HS-27A (cell line): ENCODE measurements at regions not wholly inside any gene's neighbourhood (a gene's known extent, or its start where the extent isn't known, plus 50 kb on each side); places are given as distances from the start of the nearest gene placed in this dataset.
"Not testable (repeated sequence)": the region's sequence is repeated elsewhere in the genome, so short reads cannot be mapped to it uniquely, and the experiment has no call there.

Experiments
- DNase-seq: peaks from one replicate; pipeline ENCODE4 v3.0.0-alpha.2; 2012; ENCODE audit warnings: low read depth, missing footprints

DNA sequence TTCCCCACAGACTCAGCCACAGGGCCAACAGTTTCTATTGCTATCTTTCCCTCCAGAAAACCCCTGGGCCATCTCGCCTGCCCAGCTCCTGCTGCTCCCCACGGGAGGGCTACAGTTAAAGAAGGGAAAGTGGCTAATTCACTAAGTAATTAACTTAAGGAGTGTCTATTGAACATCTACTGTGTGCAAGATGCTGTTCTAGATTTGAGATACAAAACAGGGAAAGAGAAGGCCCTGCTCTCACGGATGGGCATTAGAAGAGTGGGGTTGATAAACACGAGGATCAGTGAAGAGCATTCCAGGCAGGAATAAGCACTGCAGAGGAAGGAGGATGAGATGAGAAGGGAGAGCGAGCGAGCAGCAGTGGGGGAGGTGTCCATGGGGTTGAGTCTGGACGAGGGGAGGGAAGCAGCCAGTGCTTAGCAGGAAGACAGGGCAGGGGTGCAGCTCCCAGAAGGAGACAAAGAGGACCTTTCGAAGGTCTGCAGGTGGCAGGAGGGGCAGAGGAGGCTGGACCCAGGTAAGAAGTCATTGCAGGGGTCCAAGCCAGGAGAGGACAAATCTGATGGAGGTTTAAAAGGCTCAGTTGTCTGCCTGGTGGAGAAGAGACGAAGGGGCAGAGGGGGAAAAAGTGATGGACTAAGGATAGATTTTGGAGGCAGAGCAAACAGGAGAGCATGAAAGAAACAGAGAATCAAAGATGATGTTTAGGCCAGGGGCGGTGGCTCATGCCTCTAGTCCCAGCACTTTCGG lies 64.7 kb downstream of the KLF15 start:
- no peak for DNase-seq

DNA sequence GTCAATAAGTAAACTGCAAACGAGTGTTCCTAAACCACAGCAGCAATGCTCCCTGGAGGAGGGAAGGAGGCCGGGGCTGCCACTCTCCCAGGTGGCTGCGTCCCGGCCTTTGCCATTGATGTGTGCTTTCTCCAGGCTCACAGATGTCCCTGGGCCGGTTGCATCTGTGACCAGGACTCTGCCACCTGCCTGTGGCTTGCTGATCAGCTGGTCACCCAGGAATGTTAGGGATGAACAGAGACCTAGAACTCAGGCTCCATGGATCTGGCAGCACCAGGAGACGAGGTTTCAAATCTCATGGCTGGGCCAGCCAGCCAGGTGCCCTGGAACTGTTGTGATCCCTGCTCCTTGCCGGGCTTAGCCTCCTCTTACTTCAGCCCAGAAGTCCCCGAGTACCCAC lies 65.7 kb downstream of the KLF15 start:
- DNase-seq, result no peak

DNA sequence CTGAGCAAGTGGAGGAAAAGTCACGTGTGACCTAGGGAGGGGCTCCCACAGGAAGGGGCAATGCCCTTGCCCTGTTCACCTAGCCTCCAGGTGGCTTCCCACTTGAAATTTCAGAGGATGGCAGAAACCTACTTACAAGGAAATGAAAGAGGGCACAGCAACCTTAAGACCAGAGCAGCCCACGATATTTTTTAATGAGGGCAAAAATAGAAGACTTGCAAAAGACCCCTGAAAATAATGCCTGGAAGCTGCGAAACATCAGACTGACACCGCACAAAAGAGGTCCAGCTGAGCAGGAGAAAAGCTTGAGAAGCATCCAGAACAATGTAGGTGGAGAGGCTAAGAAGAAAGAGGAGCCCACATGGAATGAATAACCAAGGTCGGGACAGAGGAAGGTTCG lies 66.1 kb downstream of the KLF15 start:
- no peak for DNase-seq

DNA sequence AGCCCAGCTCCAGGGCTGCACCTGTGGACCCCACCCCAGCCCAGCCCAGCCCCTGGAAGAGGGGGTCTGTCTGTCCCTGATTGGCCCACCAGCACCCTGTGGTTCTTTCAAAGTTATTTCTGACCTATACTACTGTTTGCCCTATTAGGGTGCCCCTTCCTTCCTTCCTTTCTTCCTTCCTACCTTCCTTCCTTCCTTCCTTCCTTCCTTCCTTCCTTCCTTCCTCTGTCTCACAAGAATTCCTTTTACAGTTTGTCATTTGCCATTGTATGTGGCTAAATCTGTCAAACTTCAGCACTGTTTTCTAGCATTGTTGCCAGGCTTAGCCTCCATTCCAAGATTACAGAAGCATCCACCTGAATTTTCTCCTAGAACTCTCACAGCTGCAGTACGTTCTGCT lies 66.9 kb downstream of the KLF15 start:
- no peak for DNase-seq

DNA sequence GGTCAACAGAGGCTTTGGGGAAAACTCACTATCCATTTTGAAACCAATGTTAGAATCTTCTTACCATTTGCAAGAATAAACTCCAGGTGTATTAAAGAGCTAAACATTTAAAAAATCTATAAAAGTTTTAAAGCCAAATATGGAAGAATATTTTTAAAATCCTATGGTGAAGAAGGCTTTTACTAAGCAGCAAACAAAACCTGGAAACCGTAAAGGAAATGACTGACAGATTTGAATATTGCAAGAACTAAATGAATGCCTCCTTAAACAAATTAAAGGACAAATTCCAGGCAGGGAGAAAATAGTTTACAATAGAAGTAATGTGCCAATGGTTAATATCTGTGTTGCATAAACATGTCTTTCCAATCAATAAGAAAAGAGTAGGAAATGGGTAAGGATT lies 68.1 kb downstream of the KLF15 start:
- no peak for DNase-seq

DNA sequence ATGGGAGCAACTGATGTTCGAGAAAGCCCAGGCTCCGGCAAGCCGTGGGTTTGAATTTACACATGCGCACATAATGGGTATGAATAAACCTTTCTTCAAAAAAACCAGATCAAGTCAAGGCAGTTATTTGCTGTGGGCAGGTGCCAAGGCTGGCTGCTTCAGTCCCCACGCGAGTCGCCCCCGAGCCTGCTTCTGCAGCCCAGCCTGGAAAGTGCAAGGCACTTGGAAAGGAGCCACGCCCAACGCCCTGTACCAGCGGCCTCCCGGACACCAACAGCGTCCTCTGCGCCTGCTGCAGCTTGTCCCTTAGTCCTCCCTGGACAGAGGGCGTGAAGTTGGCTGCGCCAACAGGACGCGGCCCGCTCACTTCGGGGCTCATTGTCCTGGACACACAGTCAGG lies 68.9 kb downstream of the KLF15 start:
- no peak for DNase-seq

DNA sequence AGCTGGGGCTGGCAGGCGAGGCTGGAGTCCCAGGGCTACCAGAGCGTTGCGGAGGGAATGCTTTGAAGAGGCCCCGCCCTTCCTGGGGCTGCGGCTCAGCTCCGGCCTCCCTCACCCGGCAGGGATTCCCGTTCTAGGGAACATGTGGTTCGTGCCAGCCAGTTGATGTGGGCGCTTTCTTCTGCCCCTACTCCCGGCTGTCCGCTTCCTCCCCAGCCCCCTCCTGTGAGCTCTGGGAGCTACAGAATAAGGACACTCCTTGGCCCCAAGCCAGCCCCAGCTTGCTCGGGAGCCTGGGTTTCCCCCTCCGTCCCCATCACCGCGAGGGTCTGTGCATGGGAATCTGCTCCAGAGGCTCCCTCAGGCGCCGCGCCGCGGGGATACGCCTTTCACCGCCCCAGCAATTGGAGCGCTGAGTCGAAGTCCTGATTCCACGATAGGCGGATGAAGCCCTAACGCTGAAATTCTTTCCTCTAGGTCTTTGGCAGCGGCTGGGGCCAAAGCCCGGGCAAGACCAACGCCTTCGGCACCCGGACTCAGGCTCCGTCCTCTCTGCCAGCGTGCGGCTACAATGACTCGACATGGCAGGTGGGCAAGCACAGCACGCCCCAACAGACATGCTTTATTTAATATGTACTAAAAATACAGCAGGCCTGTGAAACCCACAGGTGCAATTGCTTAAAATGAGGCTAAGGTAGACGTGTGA lies 69.5 kb downstream of the KLF15 start:
- DNase-seq, result no peak

DNA sequence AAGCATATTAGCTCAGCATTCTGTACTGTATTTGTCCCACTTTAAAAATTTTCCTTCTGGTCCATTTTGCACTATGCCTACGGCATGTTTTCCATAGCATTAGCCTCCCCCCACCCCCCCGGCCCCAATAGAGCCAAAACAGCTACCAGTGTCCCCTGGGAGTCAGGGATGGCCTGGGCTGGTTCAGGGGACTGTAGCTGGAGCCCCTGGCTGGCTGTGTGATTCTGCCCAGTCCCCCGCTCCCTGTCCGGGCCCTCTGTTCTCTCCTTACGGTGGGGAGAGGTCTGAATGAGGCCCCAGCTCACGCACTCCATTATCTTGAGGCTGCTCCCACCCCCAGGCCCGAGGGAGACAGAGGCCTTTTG lies 70.1 kb downstream of the KLF15 start:
- DNase-seq, result no peak

DNA sequence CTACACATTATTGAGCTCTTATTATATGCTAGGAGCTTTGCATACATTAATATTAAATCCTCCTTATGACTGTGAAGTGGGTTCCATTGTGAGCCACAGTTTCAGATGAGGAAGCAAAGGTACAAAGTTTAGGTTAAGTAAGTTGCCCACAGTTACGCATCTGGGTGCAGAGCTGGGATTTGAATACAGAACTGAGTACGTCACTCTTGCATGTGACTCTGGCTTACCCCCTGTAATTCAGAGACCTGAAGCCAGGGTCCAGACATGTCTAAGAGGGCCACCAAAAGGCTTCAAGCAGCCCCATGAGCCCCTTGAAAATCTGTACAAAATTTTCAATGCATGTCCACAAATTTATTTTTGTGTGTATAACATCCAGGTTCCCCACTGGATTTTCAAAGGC lies 71.8 kb downstream of the KLF15 start:
- no peak for DNase-seq

DNA sequence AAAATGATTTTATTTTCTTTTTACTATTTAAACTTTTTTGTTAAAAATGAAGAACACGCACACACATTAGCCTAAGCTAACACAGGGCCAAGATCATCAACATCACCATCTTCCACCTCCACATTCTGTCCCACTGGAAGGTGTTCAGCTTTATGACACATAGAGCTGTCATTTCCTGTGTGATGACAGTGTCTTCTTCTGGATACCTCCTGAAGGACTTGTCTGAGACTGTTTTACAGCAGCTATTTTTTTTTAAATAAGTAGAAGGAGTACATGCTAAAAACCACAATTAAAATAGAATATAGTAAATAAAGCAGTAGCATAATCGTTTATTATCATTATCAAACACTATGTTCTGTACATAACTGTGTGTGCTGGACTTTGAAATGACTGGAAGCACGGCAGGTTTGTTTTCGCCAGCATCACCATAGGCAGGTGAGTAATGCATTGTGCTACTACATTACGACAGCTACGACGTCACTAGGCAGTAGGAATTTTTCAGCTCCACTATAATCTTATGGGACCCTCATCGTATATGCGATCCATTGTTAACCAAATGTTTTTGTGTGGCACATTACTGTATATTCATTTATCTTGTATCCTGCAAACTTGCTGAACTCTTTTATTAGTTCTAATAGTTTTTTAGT lies 72.8 kb downstream of the KLF15 start:
- no peak for DNase-seq

DNA sequence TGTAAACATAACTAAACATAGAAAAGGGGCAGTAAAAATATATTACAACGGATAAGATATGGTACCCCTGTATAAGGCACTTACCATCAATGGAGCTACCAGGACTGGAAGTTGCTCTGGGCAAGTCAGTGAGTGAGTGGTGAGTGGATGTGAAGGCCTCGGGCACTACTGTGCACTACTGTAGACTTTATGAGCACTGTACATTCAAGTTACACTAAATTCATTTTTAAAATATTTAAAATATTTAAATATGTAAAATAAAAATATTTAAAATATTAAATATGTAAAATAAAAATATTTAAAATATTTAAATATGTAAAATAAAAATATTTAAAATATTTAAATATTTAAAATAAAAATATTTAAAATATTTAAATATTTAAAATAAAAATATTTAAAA lies 73.6 kb downstream of the KLF15 start:
- not testable (repeated sequence) for DNase-seq

DNA sequence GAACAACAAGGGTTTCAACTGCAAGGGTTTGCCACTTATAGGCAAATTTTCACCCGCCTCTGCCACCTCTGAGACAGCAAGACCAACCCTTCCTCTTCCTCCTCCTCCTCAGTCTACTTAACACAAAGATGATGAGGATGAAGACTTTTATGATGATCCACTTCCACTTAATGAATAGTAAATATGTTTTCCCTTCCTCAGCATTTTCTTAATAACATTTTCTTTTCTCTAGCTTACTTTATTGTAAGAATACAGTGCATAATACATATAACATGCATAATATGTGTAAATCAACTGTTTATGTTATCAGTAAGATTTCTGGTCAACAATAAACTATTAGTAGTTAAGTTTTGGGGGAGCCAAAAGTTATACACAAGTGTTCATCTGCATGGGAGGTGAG lies 77.4 kb downstream of the KLF15 start:
- no peak for DNase-seq

DNA sequence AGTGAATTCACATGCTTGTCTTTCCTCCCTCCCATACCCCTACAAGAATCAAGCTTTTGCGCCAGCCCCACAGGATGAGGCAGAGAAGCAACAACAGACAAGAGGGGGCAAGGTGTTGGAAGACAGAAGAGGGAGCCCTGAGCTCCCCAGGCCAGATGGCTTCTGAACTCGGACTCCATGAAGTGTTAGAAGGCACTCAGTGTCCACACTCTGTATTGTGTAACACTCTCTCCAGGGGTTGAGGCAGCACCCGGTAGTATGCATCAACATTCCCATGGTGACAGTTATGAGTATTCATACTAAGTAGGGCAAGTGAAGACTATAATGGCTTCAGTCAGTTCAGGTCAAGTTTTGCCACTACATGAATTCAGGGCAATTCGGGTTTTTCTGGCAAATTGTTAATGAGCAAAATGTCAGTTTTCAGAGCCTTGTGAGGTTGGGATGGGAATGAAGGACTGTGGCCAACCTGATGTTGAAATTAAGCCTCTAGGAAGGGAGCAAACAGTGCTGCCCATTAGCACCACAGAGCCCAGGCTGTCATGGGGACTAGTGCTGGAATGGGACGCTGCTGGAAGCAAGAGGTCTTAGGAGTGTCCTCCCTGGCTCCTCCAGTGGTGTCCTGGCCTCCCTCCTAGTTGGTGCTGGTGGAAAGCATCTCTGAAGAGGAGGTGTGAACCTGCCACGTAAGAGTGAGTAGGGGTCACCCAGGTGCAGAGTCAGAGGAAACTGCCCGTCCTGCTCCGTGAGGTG lies 79.4 kb downstream of the KLF15 start:
- no peak for DNase-seq

DNA sequence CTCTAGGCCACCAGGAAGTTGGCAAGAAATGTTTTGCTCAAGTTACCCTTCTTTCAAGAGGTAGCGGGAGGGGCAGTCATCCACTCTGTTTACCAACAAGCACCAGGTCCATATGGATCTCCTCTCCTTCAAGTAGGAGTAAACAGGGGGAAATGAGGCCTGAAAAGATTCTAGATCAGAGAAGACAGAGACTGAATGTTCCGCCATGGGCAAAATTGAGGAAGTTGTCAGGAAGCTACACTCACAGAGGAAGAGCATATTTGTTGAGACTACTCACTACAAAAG lies 81.6 kb downstream of the KLF15 start:
- DNase-seq, result no peak

DNA sequence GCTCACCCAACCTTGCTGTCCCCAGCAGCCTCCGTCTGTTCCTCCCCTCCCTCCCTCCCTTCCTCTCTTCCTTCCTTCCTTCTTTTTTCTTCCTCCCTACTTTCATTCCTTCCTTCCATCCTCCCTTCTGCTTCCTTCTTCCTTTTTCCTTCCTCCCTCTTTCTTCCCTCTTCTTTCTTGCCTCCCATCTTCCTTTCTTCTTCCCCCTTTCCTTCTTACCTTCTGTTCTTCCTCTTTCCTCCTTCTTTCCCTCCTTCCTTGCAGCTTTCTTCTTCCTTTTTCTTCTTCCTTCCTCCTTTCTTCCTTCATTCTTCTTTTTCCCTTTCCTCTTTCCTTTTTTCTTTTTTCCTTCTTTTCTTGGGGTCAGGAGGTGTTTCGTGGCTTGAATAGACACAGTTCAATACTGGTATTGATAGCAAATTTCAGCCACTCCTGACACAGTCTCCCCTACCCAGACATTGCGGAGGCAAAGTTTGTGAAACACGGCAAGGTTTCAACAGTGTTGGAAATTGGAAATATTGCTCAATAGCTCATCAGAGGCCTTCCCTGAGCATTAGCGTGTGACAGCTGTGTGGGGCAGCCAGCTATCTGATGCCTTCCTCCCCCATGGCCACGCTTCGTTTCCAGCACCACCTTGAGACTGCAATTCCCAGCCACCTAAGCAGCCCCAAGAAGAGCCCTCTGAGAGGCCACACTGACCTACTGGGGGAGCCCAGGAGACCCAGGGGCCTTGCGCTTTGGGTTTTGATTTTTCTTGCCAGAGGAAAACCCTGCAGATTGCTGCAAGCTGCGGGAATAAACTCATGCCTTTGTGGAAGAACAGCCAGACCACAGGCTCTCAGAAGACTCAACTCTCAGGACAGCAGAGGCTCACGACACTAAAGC lies 82.2 kb downstream of the KLF15 start:
- DNase-seq, result no peak

DNA sequence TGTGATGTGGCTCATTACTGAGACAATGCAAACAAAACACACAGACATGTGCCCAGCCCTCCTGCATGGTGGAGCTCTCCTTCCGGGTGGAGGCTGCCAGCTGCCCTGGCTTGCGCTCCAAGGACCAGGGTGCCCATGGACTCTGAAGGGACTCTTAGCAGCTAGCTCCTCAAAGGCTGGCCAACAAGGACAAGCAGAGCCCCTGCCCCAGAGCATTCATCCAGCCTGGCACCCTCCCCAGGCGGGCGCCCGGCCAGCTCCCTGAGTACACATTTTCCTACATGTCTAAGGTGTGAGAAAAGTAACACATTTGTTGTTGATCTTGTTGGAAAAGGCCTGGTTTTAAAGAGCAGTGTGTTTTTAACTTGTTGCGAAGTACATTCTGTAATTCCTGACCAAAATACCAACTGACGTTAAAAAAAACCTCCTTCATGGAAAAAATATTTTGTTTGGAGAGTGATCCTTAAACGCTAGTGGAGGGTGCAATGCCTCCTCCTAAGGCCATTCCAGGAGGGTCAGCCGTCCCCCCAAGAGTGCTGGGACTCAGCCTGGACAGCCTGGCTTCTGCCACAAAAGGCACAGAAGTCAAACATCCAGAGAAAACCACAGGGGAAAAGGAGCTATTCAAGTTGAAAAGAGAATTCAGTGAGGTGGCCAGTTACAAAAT lies 86.9 kb downstream of the KLF15 start:
- DNase-seq, result no peak

DNA sequence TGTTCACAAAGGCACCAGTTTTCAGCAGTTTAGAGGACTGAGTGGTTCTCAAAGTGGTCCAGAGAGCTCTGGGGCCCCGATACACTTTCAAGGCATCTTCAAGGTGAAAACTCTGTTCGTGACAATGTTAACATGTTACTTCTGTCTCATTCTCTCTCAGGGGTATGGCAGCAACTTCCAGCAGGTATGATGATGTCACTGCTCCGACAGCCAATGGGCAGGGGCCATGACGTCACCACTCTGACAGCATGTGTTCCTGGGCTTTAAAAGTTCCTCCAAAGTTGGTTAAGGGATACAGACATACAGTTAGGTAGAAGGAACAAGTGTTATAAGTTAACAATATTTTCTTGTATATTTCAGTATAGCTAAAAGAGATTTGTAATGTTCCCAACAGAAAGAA lies 87.9 kb downstream of the KLF15 start:
- DNase-seq, result no peak

DNA sequence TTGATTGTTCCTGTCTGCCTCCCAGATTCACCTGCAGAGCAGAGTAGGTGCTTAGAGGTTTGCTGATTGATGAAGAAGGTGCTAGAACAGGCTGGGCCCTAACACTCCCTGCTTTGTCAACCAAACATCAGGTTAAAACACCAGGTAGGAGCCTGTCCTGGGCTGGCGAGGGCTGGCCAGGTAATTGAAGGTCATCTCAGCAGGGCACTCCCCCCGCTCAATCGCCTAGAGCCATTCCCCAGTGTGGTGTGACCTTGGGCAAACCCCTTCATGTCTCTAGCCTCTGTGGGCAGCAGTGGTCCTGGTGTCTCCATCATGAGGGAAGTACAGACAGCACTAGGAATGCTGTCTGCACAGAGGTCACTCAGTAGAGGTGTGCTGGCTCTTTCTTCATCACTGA lies 88.3 kb downstream of the KLF15 start:
- DNase-seq, result no peak

DNA sequence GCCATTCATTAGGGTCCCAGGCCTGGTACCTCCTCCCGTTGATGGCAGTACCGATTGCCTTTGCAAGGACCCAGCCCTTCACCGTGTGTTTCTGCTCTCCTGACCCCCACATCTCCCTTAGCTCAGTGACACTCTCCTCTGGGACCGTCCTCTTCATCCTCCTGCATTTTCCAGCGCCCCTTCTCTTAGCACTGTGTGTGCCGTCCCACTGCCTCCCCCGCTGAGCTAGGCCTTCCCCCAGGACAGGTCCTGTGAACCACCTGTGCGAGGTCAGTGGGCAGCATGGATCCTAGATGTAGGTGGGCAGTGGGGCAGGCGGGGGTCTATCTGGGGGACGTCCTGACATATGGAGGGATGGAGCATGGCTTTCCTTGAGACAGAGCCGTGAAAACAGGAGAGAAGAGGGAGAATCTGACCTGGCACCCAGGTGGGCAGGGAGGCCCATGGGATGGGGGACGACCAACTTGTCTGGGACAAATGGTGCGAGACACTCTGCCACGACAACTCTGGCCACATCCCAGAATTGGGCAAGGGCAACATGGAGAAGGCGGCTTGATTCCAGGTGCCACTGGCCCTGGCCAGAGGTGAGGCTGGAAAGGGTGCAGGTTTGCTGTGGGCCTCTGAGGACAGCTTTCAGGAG lies 87.7 kb upstream of the ALDH1L1 start:
- no peak for DNase-seq

DNA sequence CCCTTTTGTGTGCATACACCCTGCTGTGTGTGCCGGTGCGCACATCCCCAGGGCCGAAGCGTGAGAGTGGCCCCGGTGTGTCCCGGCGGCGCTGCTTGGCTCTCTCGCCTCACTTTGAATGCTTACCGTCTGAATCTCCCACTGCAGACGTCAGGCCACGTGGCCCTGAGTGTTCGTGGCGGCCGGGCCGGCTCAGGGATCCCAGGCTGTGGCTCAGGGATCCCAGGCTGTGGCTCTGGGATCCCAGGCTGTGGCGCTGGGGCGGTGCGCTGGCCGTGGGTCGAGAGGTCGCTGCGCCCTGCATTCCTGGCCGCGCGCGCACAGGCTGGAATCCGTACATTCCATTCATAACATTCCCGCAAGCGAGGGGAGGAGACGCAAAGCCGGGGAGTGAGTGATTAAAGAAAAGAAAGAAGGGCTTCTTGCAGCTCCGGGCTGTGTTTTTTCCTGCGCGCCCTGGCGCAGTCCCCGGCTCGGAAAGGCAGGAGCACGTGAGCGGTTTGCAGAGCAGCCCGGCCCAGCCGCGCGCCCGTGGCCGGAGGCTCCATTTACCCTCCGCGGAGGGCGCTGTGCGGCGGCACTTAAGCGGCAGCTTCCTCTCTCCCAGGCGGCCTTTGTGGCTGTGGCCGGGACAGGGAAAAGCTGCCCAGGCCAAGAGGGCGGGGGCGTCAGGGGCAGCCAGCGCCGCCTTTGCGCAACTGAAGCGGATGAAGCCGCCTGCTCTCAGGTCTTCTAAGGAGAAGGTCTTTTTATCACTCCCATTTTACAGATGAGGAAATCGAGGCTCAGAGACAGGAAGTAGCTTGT lies 87.0 kb upstream of the ALDH1L1 start:
- DNase-seq, result peak; percentile 92
